Ascending aorta (tissue), 2 donors: ENCODE measurements at regions not wholly inside any gene's neighbourhood (a gene's known extent, or its start where the extent isn't known, plus 50 kb on each side); places are given as distances from the start of the nearest gene placed in this dataset.

Experiments
- DNase-seq, 2 donors: peaks; one replicate each; pipeline ENCODE4 v3.0.0-alpha.2; 2019; ENCODE audit warnings: low spot score in 2 of 2
- H3K27ac ChIP-seq, 2 donors: fragments of 200-600 bp; sonication (generic); one replicate each; pipeline ENCODE4 v1.5.1; 2016 to 2017; ENCODE audit warnings: mild to moderate bottlenecking in 1 of 2
- H3K27me3 ChIP-seq: fragments of 200-600 bp; sonication (generic); one replicate; pipeline ENCODE4 v1.5.1; 2017
- H3K36me3 ChIP-seq, 2 donors: fragments of 200-600 bp; sonication (generic); one replicate each; pipeline ENCODE4 v1.5.1; 2016
- H3K4me1 ChIP-seq, 2 donors: fragments of 200-600 bp; sonication (generic); one replicate each; pipeline ENCODE4 v1.5.1; 2016 to 2017; ENCODE audit warnings: mild to moderate bottlenecking in 1 of 2
- H3K4me3 ChIP-seq, 2 donors: fragments of 200-600 bp; sonication (generic); one replicate each; pipeline ENCODE4 v1.5.1; 2016 to 2017; ENCODE audit warnings: mild to moderate bottlenecking in 1 of 2
- H3K9me3 ChIP-seq, 2 donors: fragments of 200-600 bp; sonication (generic); one replicate each; pipeline ENCODE4 v1.5.1; 2016
- intact Hi-C: fragments of 100-400 bp; cut with DNase I; formaldehyde crosslinking; loops from one replicate; pipeline ENCODE4 v1.15.1; 2023
- TF ChIP-seq, protein P1 (sequence below), 3 experiments: fragments of 200-600 bp in 2 of 3; fragments of 450-650 bp in 1 of 3; sonication (generic) in 2 of 3; IDR thresholded peaks; one replicate each; pipeline ENCODE4 v1.5.1; 2016 to 2019; ENCODE audit warnings: antibody characterized with exemption in 3 of 3, mild to moderate bottlenecking in 1 of 3, moderate library complexity in 1 of 3

DNA sequence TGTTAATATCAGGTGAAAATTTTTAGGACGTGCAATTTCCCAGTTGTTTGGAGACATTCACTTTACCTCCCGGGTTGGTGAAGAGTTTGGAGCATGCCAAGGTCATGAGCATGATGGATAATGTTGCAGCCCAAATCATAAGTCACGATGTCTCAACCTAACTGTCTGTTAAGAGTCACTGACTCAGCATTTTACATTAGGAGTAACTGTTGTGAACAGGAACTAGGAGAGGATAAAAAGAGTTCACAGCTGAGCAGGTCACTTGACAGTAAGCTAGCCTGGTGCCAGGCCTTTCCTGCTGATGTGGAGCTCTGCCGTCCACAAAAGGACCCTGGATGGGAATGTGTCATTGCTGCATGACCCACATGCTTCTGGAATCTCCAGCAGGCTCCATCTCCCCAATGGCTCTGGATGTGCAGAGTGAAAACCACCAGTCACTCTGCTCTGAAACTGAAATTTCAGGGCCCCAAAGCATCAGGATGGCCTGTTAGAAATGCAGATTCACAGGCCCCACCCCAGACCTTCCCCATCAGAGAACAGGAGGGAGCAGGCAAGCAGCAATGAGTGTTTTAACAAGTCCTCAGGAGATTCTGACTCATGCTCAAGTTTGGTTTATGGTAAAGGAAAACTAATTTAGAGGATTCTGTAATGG is 371.6 kb upstream of the MAF start:
- intact Hi-C loops = no loop called here
- Histone ChIP-seq H3K36me3 (no peaks in the 10 kb centered on the region), H3K4me1 (no peaks in the 10 kb centered on the region), H3K4me3 (no peak overlapping the region), H3K27ac (no peak overlapping the region), H3K27me3 (no peaks in the 10 kb centered on the region), H3K9me3 (no peaks in the 10 kb centered on the region)
- no peak for DNase-seq
- TF ChIP-seq, protein P1, sequence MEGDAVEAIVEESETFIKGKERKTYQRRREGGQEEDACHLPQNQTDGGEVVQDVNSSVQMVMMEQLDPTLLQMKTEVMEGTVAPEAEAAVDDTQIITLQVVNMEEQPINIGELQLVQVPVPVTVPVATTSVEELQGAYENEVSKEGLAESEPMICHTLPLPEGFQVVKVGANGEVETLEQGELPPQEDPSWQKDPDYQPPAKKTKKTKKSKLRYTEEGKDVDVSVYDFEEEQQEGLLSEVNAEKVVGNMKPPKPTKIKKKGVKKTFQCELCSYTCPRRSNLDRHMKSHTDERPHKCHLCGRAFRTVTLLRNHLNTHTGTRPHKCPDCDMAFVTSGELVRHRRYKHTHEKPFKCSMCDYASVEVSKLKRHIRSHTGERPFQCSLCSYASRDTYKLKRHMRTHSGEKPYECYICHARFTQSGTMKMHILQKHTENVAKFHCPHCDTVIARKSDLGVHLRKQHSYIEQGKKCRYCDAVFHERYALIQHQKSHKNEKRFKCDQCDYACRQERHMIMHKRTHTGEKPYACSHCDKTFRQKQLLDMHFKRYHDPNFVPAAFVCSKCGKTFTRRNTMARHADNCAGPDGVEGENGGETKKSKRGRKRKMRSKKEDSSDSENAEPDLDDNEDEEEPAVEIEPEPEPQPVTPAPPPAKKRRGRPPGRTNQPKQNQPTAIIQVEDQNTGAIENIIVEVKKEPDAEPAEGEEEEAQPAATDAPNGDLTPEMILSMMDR (IDR thresholded peaks at IDR 0.05) = no peak

DNA sequence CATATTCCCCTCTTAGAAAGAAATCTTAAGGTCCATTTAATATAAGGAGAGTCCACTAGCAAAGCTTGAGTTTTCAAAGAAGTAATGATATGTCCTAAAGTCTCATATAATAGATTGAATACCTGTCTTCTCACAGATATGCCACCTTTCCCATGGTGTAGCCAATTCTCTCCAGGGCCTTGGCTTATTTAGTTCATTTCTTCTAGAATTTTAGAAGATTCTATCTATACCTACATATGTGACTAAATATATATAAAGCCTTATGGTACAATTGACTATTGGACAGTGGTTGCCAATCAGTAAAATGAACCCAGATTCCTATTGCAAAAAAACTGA is 370.7 kb upstream of the MAF start:
- Histone ChIP-seq H3K9me3 (no peaks in the 10 kb centered on the region), H3K4me1 (no peaks in the 10 kb centered on the region), H3K36me3 (no peaks in the 10 kb centered on the region), H3K4me3 (no peak overlapping the region), H3K27ac (no peak overlapping the region), H3K27me3 (no peaks in the 10 kb centered on the region)
- intact Hi-C loops = no loop called here
- DNase-seq = no peak
- TF ChIP-seq, protein P1 (IDR thresholded peaks at IDR 0.05) = no peak

DNA sequence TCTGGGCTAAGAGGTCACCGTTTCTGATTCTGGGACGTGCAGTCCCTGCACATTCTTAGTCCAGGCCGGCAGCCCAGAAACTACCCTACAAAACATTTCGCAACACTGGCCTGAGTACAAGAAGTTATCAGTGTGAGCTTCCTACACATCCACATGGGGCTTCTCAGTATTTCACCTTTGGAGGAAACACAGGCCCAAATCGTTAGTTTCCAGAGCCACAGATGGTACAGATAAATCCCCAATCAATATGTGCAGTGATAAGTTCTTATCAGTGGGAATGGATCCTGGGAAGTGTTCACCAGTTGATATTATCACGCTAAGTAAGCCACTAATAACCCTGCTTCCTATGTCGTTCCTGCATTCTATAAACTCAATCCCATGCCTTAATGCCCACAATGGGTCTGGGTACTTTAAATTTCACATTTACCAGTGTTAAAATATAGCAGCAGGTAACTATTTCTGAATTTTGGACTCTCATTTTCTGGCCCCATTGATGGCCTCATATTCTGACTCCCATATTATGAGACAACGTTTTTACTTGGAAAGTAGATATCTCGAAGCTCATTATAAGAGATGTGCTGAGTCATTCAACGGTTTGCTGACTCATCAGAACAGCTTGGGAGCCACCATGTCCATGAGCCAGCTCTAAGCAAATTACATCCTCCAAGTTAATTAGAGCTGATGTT is 370.2 kb upstream of the MAF start:
- H3K9me3 ChIP-seq = no peaks in the 10 kb centered on the region
- no peaks in the 10 kb centered on the region for H3K4me1 ChIP-seq
- H3K36me3 ChIP-seq = no peaks in the 10 kb centered on the region
- intact Hi-C loops = no loop called here
- no peaks in the 10 kb centered on the region for H3K27me3 ChIP-seq
- H3K4me3 ChIP-seq = no peak overlapping the region
- TF ChIP-seq, protein P1 (IDR thresholded peaks at IDR 0.05) = no peak
- DNase-seq = no peak
- H3K27ac ChIP-seq = no peak overlapping the region

DNA sequence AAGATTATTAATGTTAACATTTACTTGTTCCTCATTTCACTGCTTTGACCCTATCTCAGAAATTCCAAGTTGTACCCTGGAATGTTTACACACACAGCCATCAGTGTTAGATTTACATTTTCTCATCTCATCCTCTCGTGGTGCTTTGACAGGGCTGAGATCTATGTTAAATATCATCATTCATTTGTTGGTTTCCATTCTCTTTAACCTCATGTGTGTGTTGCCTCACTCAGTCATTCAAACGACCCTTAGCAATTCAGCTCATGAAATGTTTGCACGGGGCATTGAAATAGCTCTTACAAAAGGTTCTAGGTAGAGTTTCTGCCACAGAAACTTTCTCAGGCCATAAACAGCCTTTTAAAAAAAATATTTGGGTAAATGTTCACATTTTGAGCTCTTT is 369.6 kb upstream of the MAF start:
- no peak for DNase-seq
- Histone ChIP-seq H3K27me3 (no peaks in the 10 kb centered on the region), H3K36me3 (no peaks in the 10 kb centered on the region), H3K27ac (no peak overlapping the region), H3K9me3 (no peaks in the 10 kb centered on the region), H3K4me3 (no peak overlapping the region), H3K4me1 (no peaks in the 10 kb centered on the region)
- intact Hi-C loops = no loop called here
- TF ChIP-seq, protein P1 (IDR thresholded peaks at IDR 0.05) = no peak

DNA sequence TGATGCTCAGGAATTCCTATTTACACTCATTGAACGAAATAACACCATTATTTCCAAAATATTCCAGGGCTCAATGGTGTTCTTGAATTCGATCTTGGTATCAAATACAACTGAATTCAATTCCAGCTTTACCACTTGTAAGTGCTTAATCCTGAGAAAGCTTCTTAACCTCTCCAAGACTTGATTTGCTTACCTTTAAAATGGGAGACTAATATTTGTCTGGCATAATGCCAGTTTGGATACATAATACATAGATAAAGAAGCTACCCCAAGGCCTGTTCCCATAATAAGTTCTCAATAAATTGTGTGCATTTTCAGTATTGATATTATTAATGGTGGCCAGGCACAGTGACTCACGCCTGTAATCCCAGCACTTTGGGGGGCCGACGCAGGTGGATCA is 368.9 kb upstream of the MAF start:
- H3K36me3 ChIP-seq = no peaks in the 10 kb centered on the region
- TF ChIP-seq, protein P1 (IDR thresholded peaks at IDR 0.05) = no peak
- no peaks in the 10 kb centered on the region for H3K27me3 ChIP-seq
- intact Hi-C loops = no loop called here
- no peaks in the 10 kb centered on the region for H3K9me3 ChIP-seq
- no peak overlapping the region for H3K4me3 ChIP-seq
- no peak overlapping the region for H3K27ac ChIP-seq
- DNase-seq = no peak
- no peaks in the 10 kb centered on the region for H3K4me1 ChIP-seq
